ENCODE measurements at regions not wholly inside any gene's neighbourhood (a gene's known extent, or its start where the extent isn't known, plus 50 kb on each side); places are given as distances from the start of the nearest gene placed in this dataset.
"Not testable (repeated sequence)": the region's sequence is repeated elsewhere in the genome, so short reads cannot be mapped to it uniquely, and the experiment has no call there.

GRCh38 chr10:81644485-81644884 lies 230.5 kb upstream of the NRG3 start:
- TF ChIP-seq CTCF (IDR thresholded peaks at IDR 0.05); SIN3A (IDR thresholded peaks at IDR 0.05; ENCODE audit: borderline replicate concordance, insufficient read depth, low read depth, low read length): not testable (repeated sequence)
- TF ChIP-seq, protein P1, sequence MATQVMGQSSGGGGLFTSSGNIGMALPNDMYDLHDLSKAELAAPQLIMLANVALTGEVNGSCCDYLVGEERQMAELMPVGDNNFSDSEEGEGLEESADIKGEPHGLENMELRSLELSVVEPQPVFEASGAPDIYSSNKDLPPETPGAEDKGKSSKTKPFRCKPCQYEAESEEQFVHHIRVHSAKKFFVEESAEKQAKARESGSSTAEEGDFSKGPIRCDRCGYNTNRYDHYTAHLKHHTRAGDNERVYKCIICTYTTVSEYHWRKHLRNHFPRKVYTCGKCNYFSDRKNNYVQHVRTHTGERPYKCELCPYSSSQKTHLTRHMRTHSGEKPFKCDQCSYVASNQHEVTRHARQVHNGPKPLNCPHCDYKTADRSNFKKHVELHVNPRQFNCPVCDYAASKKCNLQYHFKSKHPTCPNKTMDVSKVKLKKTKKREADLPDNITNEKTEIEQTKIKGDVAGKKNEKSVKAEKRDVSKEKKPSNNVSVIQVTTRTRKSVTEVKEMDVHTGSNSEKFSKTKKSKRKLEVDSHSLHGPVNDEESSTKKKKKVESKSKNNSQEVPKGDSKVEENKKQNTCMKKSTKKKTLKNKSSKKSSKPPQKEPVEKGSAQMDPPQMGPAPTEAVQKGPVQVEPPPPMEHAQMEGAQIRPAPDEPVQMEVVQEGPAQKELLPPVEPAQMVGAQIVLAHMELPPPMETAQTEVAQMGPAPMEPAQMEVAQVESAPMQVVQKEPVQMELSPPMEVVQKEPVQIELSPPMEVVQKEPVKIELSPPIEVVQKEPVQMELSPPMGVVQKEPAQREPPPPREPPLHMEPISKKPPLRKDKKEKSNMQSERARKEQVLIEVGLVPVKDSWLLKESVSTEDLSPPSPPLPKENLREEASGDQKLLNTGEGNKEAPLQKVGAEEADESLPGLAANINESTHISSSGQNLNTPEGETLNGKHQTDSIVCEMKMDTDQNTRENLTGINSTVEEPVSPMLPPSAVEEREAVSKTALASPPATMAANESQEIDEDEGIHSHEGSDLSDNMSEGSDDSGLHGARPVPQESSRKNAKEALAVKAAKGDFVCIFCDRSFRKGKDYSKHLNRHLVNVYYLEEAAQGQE (IDR thresholded peaks at IDR 0.05; ENCODE audit: insufficient read depth in 1 of 2, low read depth in 2 of 2, low read length in 1 of 2): not testable (repeated sequence)

All from Panc1 (cell line).